HCEC 1CT (cell line): ENCODE measurements at regions not wholly inside any gene's neighbourhood (a gene's known extent, or its start where the extent isn't known, plus 50 kb on each side); places are given as distances from the start of the nearest gene placed in this dataset.
A peak's percentile ranks its signal among the peaks of the same experiment; 100 is the strongest.

Experiments
- DNase-seq: peaks from one replicate; pipeline ENCODE4 v3.0.0-alpha.2; 2017

- DNase-seq = no peak
Measured at GRCh38 chr9:126556560-126557250, 57.0 kb upstream of the LMX1B start.

GRCh38 chr9:126558051-126558665 is 55.6 kb upstream of the LMX1B start:
- peak; percentile 11 for DNase-seq

DNA sequence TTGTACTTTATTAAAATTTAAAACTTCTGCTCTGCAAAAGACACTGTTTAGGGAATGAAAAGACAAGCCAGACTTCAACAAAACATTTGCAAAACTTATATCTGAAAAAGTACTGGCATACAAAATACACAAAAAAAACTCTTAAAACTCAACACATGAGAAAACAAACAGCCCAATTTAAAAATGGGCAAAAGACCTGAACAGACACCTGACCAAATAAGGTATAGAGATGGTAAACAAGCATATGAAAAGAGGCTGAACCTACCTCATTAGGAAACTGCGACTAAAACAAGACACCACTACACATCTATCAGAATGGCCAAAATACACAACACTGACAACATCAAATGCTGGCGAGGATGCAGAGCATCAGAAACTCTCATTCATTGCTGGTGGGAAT is 54.4 kb upstream of the LMX1B start:
- no peak for DNase-seq

DNA sequence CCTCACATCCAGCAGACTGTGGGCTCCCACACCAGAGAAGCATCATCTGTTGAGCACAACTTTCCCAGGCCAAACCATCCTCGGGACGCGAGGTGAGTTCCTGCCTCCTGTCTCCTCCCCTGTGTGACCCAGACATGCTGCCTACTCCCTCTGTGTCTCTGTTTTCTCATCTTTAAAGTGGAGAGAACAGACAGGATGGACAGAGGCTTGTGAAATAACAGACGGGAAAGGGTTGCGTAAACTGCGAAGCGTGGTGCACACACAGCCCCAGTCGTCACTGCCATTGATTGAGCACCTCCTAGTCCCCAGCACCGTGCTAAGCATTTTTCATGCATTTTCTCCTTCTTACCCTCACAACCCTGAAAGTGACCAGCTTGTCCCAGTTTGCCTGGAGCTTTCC is 52.1 kb upstream of the LMX1B start:
- DNase-seq = no peak

DNA sequence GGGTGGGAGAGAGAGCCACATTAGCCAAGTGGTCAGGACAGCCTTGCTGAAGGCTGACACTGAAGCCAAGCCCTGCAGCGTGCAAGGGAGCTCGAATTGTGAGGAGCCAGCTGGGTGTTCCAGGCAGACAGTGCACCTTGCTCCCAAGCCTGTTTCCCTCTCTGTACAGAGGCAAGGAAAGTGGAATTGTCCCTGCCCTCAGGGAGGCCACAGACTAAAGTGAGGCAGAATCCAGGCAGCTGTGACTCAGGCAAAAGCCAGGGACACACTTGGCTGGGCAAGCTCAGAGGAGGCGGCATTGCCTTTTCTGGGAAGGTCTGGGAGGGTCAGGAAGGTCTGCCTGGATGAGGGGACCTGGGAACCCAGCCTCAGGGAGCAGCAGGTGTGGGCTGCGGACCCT is 50.2 kb upstream of the LMX1B start:
- no peak for DNase-seq
